Naive thymus-derived CD4-positive, alpha-beta T cell (primary cell): ENCODE measurements at regions not wholly inside any gene's neighbourhood (a gene's known extent, or its start where the extent isn't known, plus 50 kb on each side); places are given as distances from the start of the nearest gene placed in this dataset.
A peak's percentile ranks its signal among the peaks of the same experiment; 100 is the strongest.

Experiments
- ATAC-seq: fragments of 150-1000 bp; cut with Tn5 transposase; 2 replicates; pipeline ENCODE4 v1.10.0; 2021; ENCODE audit warnings: mild to moderate bottlenecking, moderate library complexity
- CTCF ChIA-PET: fragments of 350-600 bp; sonication (Branson Sonifier 250); formaldehyde crosslinking; loops from one replicate; lab custom pipeline; 2021; ENCODE audit warnings: antibody characterized with exemption; lab: Charles Lee
- POLR2A ChIA-PET: fragments of 350-600 bp; sonication (Branson Sonifier 250); formaldehyde crosslinking; loops from one replicate; lab custom pipeline; 2021; ENCODE audit warnings: antibody characterized with exemption, inconsistent platforms; lab: Charles Lee
- DNase-seq, 9 donors: peaks; one replicate each; pipeline versions ENCODE4 v3.0.0 to v3.0.0-alpha.2; 2020 to 2022; ENCODE audit warnings: mixed read lengths in 1 of 9
- H3K27ac ChIP-seq: one replicate; pipeline ENCODE4 v1.7.0; 2013; ENCODE audit warnings: mild to moderate bottlenecking, low read depth, low read length, moderate library complexity
- H3K27me3 ChIP-seq, 2 donors: one replicate each; pipeline ENCODE4 v1.7.0; 2013; ENCODE audit warnings: low read length in 2 of 2, mild to moderate bottlenecking in 2 of 2, moderate library complexity in 2 of 2; ENCODE audit not compliant: control insufficient read depth in 2 of 2, insufficient read depth in 2 of 2
- H3K36me3 ChIP-seq, 3 experiments: 1 replicate in 2 of 3; 2 replicates in 1 of 3; pipeline ENCODE4 v1.7.0; 2013; ENCODE audit warnings: low read length in 3 of 3, mild to moderate bottlenecking in 3 of 3, moderate library complexity in 1 of 3; ENCODE audit not compliant: insufficient read depth in 3 of 3, control insufficient read depth in 2 of 3
- H3K4me1 ChIP-seq, 2 donors: one replicate each; pipeline ENCODE4 v1.7.0; 2013; ENCODE audit warnings: low read length in 2 of 2, mild to moderate bottlenecking in 2 of 2, moderate library complexity in 1 of 2; ENCODE audit not compliant: control insufficient read depth in 2 of 2, insufficient read depth in 2 of 2
- H3K4me3 ChIP-seq: 2 replicates; pipeline ENCODE4 v1.7.0; 2013; ENCODE audit warnings: mild to moderate bottlenecking, low read length
- H3K9me3 ChIP-seq, 3 experiments: 1 replicate in 2 of 3; 2 replicates in 1 of 3; pipeline ENCODE4 v1.7.0; 2013; ENCODE audit warnings: low read length in 3 of 3; ENCODE audit not compliant: control insufficient read depth in 2 of 3
- H3K27ac Mint-ChIP-seq, 9 donors: one replicate each; pipeline ENCODE4 v1.8.0; 2020 to 2022; ENCODE audit warnings: mixed read lengths in 9 of 9, mild to moderate bottlenecking in 8 of 9, moderate library complexity in 5 of 9, inconsistent platforms in 2 of 9
- H3K27me3 Mint-ChIP-seq, 5 donors: one replicate each; pipeline ENCODE4 v1.8.0; 2021 to 2022; ENCODE audit warnings: mixed read lengths in 5 of 5, mild to moderate bottlenecking in 1 of 5
- H3K36me3 Mint-ChIP-seq, 5 donors: one replicate each; pipeline ENCODE4 v1.8.0; 2020 to 2022; ENCODE audit warnings: mixed read lengths in 5 of 5, mild to moderate bottlenecking in 3 of 5, inconsistent platforms in 1 of 5
- H3K4me1 Mint-ChIP-seq, 7 donors: one replicate each; pipeline ENCODE4 v1.8.0; 2020 to 2022; ENCODE audit warnings: mixed read lengths in 7 of 7, mild to moderate bottlenecking in 3 of 7, inconsistent platforms in 1 of 7
- H3K4me3 Mint-ChIP-seq, 10 donors: one replicate each; pipeline ENCODE4 v1.8.0; 2020 to 2022; ENCODE audit warnings: mild to moderate bottlenecking in 10 of 10, mixed read lengths in 10 of 10, moderate library complexity in 6 of 10, inconsistent platforms in 2 of 10
- H3K9me3 Mint-ChIP-seq, 11 donors: one replicate each; pipeline ENCODE4 v1.8.0; 2020 to 2022; ENCODE audit warnings: mixed read lengths in 11 of 11, mild to moderate bottlenecking in 4 of 11, inconsistent platforms in 1 of 11, moderate library complexity in 1 of 11
- intact Hi-C, 2 donors: fragments of 100-400 bp; cut with micrococcal nuclease; formaldehyde crosslinking; loops; one replicate each; pipeline ENCODE4 v1.15.1; 2023

DNA sequence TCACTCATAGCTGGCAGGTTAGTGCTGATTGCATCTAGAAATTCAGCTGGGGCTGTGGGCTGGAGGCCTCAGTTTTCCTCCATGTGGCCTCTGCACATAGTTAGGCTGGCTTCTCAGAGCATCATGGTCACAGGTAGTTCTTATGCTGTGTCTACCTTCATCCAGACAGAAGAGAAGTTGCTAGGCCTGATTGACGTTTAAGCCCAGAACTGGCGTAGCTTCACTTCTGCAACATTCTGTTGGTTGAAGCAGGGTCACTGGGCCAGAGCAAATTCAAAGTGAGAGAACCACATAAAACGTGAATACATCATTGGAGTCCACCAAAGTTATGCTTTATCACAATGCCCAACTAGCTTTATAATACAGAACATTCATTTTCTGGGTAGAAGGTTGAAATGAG, 116.0 kb downstream of the SPP2 start:
- no peak for DNase-seq
- no peak overlapping the region for H3K27ac ChIP-seq
- CTCF ChIA-PET: interaction anchor here (0.6 kb wide), 2 partner anchors 91 to 126 kb away, joined by 3 to 4 read pairs; no protein-coding TSS in a partner anchor
- H3K27ac Mint-ChIP-seq: peak overlapping the region in 2 of 9 donors; percentile 0 to 4
- H3K27me3 Mint-ChIP-seq: peaks cover 0 to 2% (median 0%) of the 10 kb centered on the region in 5 donors
- H3K4me1 Mint-ChIP-seq: peaks cover 9 to 37% (median 32%) of the 10 kb centered on the region in 7 donors
- no peaks in the 10 kb centered on the region for H3K9me3 Mint-ChIP-seq
- no peaks in the 10 kb centered on the region for H3K27me3 ChIP-seq
- H3K4me3 ChIP-seq: no peak overlapping the region
- no peak for ATAC-seq
- POLR2A ChIA-PET: interaction anchor here (1.0 kb wide), 1 partner anchor 8 kb away, joined by 3 read pairs; no protein-coding TSS in a partner anchor
- no peak overlapping the region for H3K4me3 Mint-ChIP-seq
- peaks cover 0 to 4% (median 0%) of the 10 kb centered on the region in 5 donors for H3K36me3 Mint-ChIP-seq
- no peaks in the 10 kb centered on the region for H3K9me3 ChIP-seq
- H3K36me3 ChIP-seq: no peaks in the 10 kb centered on the region
- H3K4me1 ChIP-seq: peaks cover 5 to 14% of the 10 kb centered on the region in 2 donors
- intact Hi-C loops: no loop called here

DNA sequence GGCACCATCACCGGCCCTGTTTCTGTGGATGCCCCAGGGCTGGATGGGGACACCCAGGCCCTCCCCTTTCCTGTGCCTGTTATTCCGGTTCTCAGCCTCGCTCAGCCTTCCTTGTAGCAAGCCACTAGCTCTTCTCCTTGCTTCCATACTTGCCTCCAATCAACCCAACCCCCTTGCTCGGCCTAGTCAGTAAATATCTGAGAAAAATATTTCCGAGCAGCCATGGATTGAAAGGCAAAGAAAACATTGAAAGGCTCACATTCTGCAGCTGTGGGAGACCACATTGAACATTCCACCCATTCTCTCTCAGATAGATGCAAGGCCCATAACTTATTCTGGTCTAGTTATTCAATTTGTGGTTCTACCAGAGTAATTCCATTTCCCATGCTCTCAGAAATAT, 114.9 kb downstream of the SPP2 start:
- ATAC-seq (no peak), DNase-seq (no peak)
- Mint-ChIP-seq H3K27me3 (no peaks in the 10 kb centered on the region), H3K4me1 (peaks cover 11 to 44% (median 31%) of the 10 kb centered on the region in 7 donors), H3K36me3 (peaks cover 0 to 6% (median 0%) of the 10 kb centered on the region in 5 donors), H3K9me3 (no peaks in the 10 kb centered on the region), H3K4me3 (peak overlapping the region in 2 of 10 donors; percentile 18 to 50), H3K27ac (peak overlapping the region in 3 of 9 donors; percentile 32 to 78 (median 67))
- Histone ChIP-seq H3K36me3 (no peaks in the 10 kb centered on the region), H3K27ac (no peak overlapping the region), H3K9me3 (no peaks in the 10 kb centered on the region), H3K27me3 (no peaks in the 10 kb centered on the region), H3K4me1 (peaks cover 5 to 14% of the 10 kb centered on the region in 2 donors), H3K4me3 (no peak overlapping the region)
- intact Hi-C loops: loop anchor here in 1 of 2 donors (2.0 kb wide), 1 partner anchor 17 kb away; no protein-coding TSS in a partner anchor
- ChIA-PET CTCF (interaction anchor here (1.6 kb wide), 1 partner anchor 17 kb away, joined by 5 read pairs; no protein-coding TSS in a partner anchor), POLR2A (interaction anchor here (1.0 kb wide), 1 partner anchor 9 kb away, joined by 3 read pairs; no protein-coding TSS in a partner anchor)

DNA sequence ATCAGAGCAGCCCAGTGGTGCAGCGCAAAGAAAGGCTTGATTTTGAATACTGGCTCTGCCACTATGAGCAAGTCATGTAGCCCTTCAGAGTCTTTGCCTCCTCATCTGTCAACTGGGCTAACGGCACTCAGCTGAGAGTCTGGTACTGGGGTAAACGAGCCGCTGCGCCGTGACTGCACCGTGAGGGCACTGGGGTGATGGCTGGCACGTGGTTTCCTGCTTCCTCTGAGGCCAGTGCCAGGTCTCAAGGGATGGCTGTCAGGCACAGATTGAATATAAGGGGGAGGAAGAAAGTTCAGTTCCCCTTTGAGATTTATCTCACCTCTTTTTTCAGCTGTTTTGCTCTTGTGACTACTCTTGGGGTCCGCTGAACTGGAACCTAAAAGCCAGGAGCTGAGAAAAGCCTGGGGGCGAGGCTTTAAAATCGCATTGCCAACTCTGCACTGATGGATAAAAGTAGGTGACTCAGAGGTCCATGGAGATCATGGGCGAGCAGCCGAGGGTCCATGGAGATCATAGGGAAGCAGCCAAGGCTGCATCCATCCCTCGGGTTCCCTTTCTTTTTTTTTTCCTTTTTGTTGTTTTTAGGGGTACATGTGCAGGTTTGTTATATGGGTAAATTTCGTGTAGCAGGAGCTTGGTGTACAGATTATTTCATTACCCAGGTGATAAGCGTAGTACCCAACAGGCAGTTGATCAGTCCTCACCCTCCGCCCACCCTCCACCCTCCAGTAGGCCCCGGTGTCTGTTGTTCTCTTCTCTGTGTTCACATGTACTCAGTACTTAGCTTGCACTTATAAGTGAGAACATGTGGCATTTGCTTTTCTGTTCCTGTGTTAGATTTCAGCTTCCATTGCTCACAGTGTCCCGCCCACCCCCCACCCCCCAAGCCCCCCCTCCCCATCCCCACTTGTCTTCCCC, 114.3 kb downstream of the SPP2 start:
- peaks cover 5 to 14% of the 10 kb centered on the region in 2 donors for H3K4me1 ChIP-seq
- H3K9me3 Mint-ChIP-seq: no peaks in the 10 kb centered on the region
- no peaks in the 10 kb centered on the region for H3K27me3 Mint-ChIP-seq
- peak overlapping the region; percentile 2 to 82 (median 51) for H3K27ac Mint-ChIP-seq
- no peak overlapping the region for H3K27ac ChIP-seq
- intact Hi-C loops: loop anchor here in 1 of 2 donors (2.0 kb wide), 1 partner anchor 16 kb away; no protein-coding TSS in a partner anchor
- peak overlapping the region in 7 of 10 donors; percentile 18 to 78 (median 50) for H3K4me3 Mint-ChIP-seq
- no peaks in the 10 kb centered on the region for H3K27me3 ChIP-seq
- no peaks in the 10 kb centered on the region for H3K36me3 ChIP-seq
- peak; percentile 92 for ATAC-seq
- peaks cover 11 to 44% (median 31%) of the 10 kb centered on the region in 7 donors for H3K4me1 Mint-ChIP-seq
- peaks cover 0 to 6% (median 0%) of the 10 kb centered on the region in 5 donors for H3K36me3 Mint-ChIP-seq
- H3K4me3 ChIP-seq: no peak overlapping the region
- DNase-seq: peak in 7 of 9 donors; percentile 19 to 42 (median 37)
- H3K9me3 ChIP-seq: no peaks in the 10 kb centered on the region
- CTCF ChIA-PET: interaction anchor here (1.6 kb wide), 1 partner anchor 16 kb away, joined by 5 read pairs; no protein-coding TSS in a partner anchor
- POLR2A ChIA-PET: interaction anchor here (0.6 to 1.2 kb wide), 2 partner anchors 11 to 239 kb away, joined by 3 to 4 read pairs; no protein-coding TSS in a partner anchor

DNA sequence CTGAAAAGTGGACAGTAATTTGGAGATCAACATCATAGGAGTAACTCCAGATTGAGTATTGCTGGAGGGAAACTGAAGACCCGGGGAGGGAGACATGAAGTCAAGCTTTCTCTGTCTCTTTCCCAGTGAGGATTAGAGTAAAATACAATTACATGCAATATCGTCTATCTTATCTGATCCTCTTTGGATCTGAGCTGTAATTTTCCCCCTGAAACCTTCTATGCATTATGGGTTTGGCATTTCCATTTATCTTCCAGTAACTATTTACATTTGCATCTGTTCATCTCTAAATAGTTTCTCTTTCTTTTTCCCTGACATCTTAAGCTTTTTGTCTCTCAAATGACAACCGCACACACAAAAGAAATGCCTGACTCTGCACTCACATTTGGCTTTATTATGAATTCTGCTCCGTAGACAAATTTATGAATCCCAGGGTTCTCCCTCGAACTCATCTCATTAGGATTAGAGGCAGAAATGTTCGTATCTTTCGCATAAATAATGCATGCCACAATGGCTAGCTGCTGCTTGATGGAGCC, 113.1 kb downstream of the SPP2 start:
- H3K27ac ChIP-seq: no peak overlapping the region
- H3K4me1 ChIP-seq: peaks cover 5 to 14% of the 10 kb centered on the region in 2 donors
- peaks cover 0 to 6% (median 0%) of the 10 kb centered on the region in 5 donors for H3K36me3 Mint-ChIP-seq
- peaks cover 11 to 44% (median 31%) of the 10 kb centered on the region in 7 donors for H3K4me1 Mint-ChIP-seq
- H3K4me3 ChIP-seq: no peak overlapping the region
- ATAC-seq: no peak
- H3K27me3 Mint-ChIP-seq: no peaks in the 10 kb centered on the region
- ChIA-PET CTCF (no interaction called here), POLR2A (interaction anchor here (1.2 kb wide), 1 partner anchor 12 kb away, joined by 4 read pairs; no protein-coding TSS in a partner anchor)
- H3K4me3 Mint-ChIP-seq: peak overlapping the region in 5 of 10 donors; percentile 4 to 50 (median 12)
- H3K9me3 Mint-ChIP-seq: peaks cover 0 to 1% (median 0%) of the 10 kb centered on the region in 11 donors
- no peaks in the 10 kb centered on the region for H3K9me3 ChIP-seq
- no peaks in the 10 kb centered on the region for H3K36me3 ChIP-seq
- DNase-seq: no peak
- H3K27me3 ChIP-seq: no peaks in the 10 kb centered on the region
- intact Hi-C loops: loop anchor here in 1 of 2 donors (2.0 kb wide), 1 partner anchor 15 kb away; no protein-coding TSS in a partner anchor
- peak overlapping the region in 8 of 9 donors; percentile 2 to 82 (median 58) for H3K27ac Mint-ChIP-seq

DNA sequence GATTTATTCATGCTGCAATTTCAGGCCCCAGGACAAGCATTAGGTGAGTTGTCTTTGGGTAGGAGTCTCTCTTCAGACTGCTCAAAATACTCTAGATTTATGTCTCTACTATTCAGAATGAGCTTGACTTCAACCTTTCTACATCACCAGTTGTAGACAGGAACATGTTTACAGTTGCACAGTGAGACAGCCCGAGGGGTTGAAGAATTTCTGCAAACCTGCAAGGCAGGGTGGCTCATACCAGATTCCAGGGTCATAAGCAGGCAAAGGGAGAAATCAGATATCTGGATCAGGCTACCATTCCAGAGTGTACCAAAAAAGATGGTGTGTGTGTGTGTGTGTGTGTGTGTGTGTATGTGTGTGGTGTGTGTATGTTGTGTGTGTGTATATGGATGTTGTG, 112.4 kb downstream of the SPP2 start:
- Mint-ChIP-seq H3K36me3 (peaks cover 0 to 6% (median 0%) of the 10 kb centered on the region in 5 donors), H3K27me3 (peaks cover 0 to 3% (median 0%) of the 10 kb centered on the region in 5 donors), H3K4me3 (peak overlapping the region in 1 of 10 donors; percentile 2), H3K27ac (peak overlapping the region in 3 of 9 donors; percentile 58 to 67 (median 65)), H3K9me3 (peaks cover 0 to 1% (median 0%) of the 10 kb centered on the region in 11 donors), H3K4me1 (peaks cover 11 to 50% (median 35%) of the 10 kb centered on the region in 7 donors)
- Histone ChIP-seq H3K36me3 (no peaks in the 10 kb centered on the region), H3K27me3 (no peaks in the 10 kb centered on the region), H3K4me3 (no peak overlapping the region), H3K27ac (no peak overlapping the region), H3K4me1 (peaks cover 5 to 14% of the 10 kb centered on the region in 2 donors), H3K9me3 (no peaks in the 10 kb centered on the region)
- CTCF ChIA-PET: no interaction called here
- POLR2A ChIA-PET: no interaction called here
- ATAC-seq (no peak), DNase-seq (no peak)
- intact Hi-C loops: no loop called here

DNA sequence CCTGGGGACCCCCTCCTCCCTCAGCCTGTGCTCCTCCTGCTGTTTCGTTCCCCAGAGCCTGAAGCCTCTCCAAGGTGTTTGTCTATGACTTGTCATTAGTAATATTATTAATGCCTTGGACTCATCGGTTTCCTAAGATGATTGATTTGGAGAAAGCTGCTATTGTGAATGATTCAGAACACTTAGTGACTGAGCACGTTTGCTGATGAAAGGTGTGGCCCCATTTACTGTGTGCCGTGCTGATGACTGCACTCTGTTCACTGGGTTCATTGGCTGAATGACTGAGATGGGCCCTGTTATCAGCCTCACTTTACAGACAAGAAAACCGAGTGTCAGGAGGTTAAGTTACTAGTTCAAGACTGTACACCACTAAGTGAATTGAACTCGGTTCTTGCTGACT, 111.4 kb downstream of the SPP2 start:
- Mint-ChIP-seq H3K27me3 (peaks cover 0 to 4% (median 0%) of the 10 kb centered on the region in 5 donors), H3K27ac (no peak overlapping the region), H3K9me3 (peaks cover 0 to 1% (median 0%) of the 10 kb centered on the region in 11 donors), H3K36me3 (peaks cover 0 to 6% (median 0%) of the 10 kb centered on the region in 5 donors), H3K4me1 (peaks cover 11 to 50% (median 35%) of the 10 kb centered on the region in 7 donors), H3K4me3 (no peak overlapping the region)
- Histone ChIP-seq H3K27ac (no peak overlapping the region), H3K4me3 (no peak overlapping the region), H3K4me1 (peaks cover 5 to 14% of the 10 kb centered on the region in 2 donors), H3K9me3 (no peaks in the 10 kb centered on the region), H3K36me3 (no peaks in the 10 kb centered on the region), H3K27me3 (no peaks in the 10 kb centered on the region)
- POLR2A ChIA-PET: interaction anchor here (0.7 kb wide), 1 partner anchor 412 kb away, joined by 3 read pairs; no protein-coding TSS in a partner anchor
- CTCF ChIA-PET: no interaction called here
- ATAC-seq: no peak
- intact Hi-C loops: no loop called here
- DNase-seq: no peak
